Right renal cortex interstitium (tissue), 3 donors: ENCODE measurements at regions not wholly inside any gene's neighbourhood (a gene's known extent, or its start where the extent isn't known, plus 50 kb on each side); places are given as distances from the start of the nearest gene placed in this dataset.

ENCODE experiments used
- DNase-seq, 3 donors: peaks; one replicate each; pipeline ENCODE4 v3.0.0-alpha.2; 2013; ENCODE audit warnings: low read depth in 3 of 3, low spot score in 2 of 3

- no peak for DNase-seq
Measured at GRCh38 chr7:47666164-47666862, 84.4 kb upstream of the TNS3 start.

GRCh38 chr7:47664650-47665195, 82.8 kb upstream of the TNS3 start:
- no peak for DNase-seq

- no peak for DNase-seq
Measured at GRCh38 chr7:47663851-47664250, 81.9 kb upstream of the TNS3 start.

GRCh38 chr7:47663213-47663612, 81.3 kb upstream of the TNS3 start:
- no peak for DNase-seq

- no peak for DNase-seq
Measured at GRCh38 chr7:47661051-47661714, 79.3 kb upstream of the TNS3 start.

GRCh38 chr7:47659664-47660462, 78.0 kb upstream of the TNS3 start:
- no peak for DNase-seq

- no peak for DNase-seq
Measured at GRCh38 chr7:47658886-47659635, 77.2 kb upstream of the TNS3 start.

GRCh38 chr7:47657126-47657525, 75.2 kb upstream of the TNS3 start:
- DNase-seq, result no peak

- no peak for DNase-seq
Measured at GRCh38 chr7:47654672-47655298, 72.9 kb upstream of the TNS3 start.

GRCh38 chr7:47653550-47654411, 71.9 kb upstream of the TNS3 start:
- DNase-seq, result no peak

GRCh38 chr7:47652591-47652990, 70.7 kb upstream of the TNS3 start:
- no peak for DNase-seq

GRCh38 chr7:47651355-47652317, 69.7 kb upstream of the TNS3 start:
- DNase-seq, result no peak

GRCh38 chr7:47649919-47650318, 68.0 kb upstream of the TNS3 start:
- DNase-seq, result no peak

GRCh38 chr7:47648275-47648925, 66.5 kb upstream of the TNS3 start:
- no peak for DNase-seq

GRCh38 chr7:47647918-47648250, 66.0 kb upstream of the TNS3 start:
- DNase-seq, result no peak

- no peak for DNase-seq
Measured at GRCh38 chr7:47647181-47647917, 65.4 kb upstream of the TNS3 start.
